Left ventricle myocardium superior (tissue), 1 donor: ENCODE measurements at regions not wholly inside any gene's neighbourhood (a gene's known extent, or its start where the extent isn't known, plus 50 kb on each side); places are given as distances from the start of the nearest gene placed in this dataset.

Experiments
- ATAC-seq: fragments of 200-7000 bp; cut with Tn5 transposase; one replicate; pipeline ENCODE4 v1.9.1; 2020; ENCODE audit warnings: mild to moderate bottlenecking, moderate library complexity
- DNase-seq: peaks from one replicate; pipeline ENCODE4 v3.0.0-alpha.2; 2020
- intact Hi-C: fragments of 100-400 bp; cut with micrococcal nuclease; formaldehyde crosslinking; loops from one replicate; pipeline ENCODE4 v1.11.0; 2022
- donor health status: DM: no; HTN: yes; CAD: no; lungs with severe emphysema.

DNA sequence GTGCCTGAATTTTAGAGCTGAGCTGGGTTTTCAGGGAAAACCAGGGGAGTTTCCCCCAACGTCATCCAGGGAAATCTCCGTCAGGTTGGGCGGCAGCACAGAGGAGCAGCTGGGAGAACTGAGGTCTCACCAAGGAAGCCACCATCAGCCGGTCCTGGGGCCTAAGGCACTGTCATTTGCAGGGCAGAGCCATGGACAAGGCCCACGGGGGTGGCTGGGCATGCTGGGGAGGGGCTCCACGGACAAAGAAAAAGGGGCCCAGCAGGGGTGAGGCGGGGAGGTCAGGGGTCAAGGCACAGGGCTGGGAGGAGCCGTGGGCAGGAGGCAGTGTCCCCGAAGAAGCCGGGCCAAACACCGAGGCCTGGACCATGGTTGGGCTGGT is 109.8 kb downstream of the HMX1 start:
- ATAC-seq (no peak), DNase-seq (peak; percentile 8)
- intact Hi-C loops: no loop called here

GRCh38 chr4:8761167-8761823 is 110.3 kb downstream of the HMX1 start:
- intact Hi-C loops: no loop called here
- DNase-seq (peak; percentile 16), ATAC-seq (no peak)

DNA sequence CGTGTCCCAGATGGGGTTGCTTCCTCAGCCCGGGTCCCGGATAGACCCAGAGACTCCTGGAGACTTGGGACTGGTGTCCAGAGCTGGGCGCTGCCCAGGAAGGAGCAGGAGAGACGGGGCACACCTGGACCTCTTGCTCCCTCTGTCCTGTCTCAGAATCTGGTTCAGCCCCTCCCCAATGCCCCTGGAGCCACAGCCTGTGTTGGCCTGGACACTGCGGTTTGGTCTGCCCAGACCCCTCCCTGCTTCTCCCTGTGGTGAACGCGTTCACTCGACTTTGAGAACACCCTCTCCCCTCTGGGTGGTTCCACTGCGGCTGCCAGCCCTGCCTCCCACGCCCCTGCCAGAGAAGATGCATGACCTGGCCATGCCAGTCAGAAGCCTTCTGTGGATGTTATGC is 111.1 kb downstream of the HMX1 start:
- intact Hi-C loops: no loop called here
- ATAC-seq (no peak), DNase-seq (peak; percentile 8)

DNA sequence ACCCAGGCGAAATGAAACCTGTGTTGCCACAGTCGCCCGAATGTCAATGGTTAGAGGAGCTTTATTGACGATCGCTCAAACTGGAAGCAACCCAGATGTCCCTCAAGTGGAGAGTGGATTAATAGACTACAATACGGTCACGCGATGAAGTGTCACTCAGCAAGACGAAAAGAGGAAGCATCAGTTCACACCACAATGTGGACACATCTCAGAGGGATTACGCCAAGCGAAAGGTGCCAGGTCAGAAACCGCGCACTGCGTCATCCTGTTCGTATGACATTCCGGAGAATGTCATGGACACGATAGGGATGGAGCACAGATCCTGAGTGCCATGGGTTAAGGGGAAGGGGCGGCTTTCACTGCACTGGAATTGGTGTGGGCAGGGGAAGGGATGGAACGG is 111.7 kb downstream of the HMX1 start:
- DNase-seq (peak; percentile 1), ATAC-seq (no peak)
- intact Hi-C loops: no loop called here

DNA sequence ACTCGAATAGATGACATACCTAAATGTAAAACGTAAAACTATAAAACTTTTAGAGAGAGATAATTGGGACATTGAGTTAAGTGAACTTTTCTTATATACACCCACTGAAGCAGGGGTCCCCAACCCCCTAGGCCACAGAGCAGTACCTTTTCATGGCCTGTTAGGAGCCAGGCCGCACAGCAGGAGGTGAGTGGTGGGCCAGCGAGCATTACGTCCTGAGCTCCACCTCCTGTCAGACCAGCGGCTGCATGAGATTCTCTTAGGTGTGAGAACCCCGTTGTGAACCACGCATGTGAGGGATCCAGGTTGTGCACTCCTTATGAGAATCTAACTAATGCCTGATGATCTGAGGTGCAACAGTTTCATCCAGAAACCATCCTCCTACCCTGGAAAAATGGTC is 114.8 kb downstream of the HMX1 start:
- intact Hi-C loops: no loop called here
- ATAC-seq (no peak), DNase-seq (no peak)

DNA sequence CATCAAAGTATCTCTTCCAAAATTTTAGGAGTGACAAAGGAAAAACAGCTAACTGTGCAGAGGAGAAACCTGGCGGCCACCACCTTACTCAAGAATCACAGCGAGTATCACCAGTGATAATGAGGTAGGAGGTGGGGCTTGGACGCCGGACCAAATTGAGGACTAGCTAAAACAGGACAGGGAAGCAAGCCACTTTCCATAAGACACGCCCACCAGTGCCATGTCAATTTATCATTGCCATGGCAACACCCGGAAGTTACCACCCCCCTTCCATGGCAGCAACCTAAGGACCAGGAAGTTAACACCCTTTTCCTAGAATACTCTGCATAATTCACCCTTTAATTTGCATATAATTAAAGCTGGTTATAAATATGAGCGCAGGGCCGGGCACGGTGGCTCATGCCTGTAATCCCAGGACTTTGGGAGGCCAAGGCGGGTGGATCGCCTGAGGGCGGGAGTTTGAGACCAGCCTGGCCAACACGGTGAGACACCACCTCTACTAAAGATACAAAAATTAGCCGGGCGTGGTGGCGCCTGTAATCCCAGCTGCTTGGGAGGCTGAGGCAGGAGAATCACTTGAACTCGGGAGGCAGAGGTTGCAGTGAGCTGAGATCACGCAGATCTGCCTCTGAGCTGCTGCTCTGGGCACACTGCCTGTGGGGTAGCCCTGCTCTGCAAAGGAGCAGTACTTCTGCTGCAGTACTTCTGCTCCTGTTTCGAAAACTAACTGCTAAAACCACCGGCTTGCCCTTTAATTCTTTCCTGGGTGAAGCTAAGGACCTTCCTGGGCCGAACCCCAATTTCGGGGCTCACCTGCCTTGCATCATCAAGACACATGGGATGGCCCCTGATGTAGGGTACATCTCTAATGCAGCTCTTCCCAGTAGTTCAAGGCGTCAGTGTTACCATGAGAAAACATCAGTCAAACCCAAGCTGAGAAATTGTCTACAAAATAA is 116.7 kb downstream of the HMX1 start:
- no peak for ATAC-seq
- intact Hi-C loops: no loop called here
- DNase-seq: no peak

GRCh38 chr4:8748236-8748575 is 123.4 kb downstream of the HMX1 start:
- intact Hi-C loops: no loop called here

DNA sequence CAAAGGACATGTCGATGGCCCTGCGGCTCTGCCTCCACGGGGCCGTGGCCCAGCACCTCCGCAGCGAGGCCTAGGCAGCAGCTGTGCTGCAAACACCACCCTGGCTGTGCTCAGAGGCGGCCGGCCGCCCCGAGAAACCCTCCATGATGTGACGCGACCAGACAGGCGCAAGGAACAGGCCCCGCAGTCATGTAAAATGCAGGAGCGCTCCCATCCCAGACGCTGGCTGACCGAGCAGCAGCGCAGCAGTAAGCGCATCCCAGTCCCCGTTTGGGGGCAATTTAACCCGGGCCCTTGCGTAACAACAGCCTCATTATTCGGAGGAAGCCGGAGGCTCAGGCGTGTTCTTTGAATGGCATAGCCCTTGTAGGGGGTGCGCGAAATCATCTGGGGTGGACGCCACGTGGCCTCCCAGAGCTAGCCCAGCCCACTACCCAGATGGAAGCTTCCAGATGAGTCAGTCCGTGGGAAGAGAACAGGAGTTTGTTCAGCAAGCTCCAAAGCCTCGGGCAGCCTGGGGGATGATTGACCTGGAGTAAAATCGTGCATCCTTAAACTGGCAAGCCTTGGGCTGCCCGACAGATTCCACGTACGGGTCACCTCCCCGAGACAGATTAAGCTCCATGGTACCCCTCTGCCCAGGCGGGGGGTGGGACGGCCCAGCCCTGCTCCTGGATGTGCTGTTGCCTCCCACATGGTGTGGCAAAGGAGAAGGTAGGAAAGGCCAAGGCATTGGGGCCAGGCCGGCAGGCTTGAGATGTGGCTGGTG is 124.0 kb downstream of the HMX1 start:
- peak; percentile 14 for DNase-seq
- no peak for ATAC-seq
- intact Hi-C loops: no loop called here

More at GRCh38 chr4:8748236-8748575, 123.4 kb downstream of the HMX1 start:
- ATAC-seq: no peak
- peak; percentile 11 for DNase-seq

GRCh38 chr4:8746523-8747466 is 124.8 kb downstream of the HMX1 start:
- intact Hi-C loops: no loop called here
- peak; percentile 5 for DNase-seq
- no peak for ATAC-seq

DNA sequence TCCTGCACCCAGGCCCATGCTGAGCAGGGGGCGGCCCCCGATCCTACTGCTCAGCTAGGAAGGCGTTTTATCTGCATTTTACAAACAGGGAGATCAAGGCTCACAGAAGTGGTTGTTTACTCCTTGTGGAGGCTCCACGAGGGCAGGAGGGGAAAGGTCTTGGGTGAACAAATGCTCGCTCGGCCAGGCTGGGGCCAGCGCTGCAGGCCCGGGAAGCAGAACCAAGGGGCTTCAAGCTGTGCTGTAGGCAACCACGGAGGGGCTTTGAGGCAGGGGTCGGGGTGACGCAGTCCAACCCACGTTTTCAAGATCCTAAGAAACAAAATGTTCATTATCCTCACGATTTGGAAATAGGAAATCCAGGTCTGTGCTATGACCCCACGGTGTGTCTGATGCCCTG is 125.8 kb downstream of the HMX1 start:
- intact Hi-C loops: no loop called here
- no peak for ATAC-seq
- DNase-seq: no peak

DNA sequence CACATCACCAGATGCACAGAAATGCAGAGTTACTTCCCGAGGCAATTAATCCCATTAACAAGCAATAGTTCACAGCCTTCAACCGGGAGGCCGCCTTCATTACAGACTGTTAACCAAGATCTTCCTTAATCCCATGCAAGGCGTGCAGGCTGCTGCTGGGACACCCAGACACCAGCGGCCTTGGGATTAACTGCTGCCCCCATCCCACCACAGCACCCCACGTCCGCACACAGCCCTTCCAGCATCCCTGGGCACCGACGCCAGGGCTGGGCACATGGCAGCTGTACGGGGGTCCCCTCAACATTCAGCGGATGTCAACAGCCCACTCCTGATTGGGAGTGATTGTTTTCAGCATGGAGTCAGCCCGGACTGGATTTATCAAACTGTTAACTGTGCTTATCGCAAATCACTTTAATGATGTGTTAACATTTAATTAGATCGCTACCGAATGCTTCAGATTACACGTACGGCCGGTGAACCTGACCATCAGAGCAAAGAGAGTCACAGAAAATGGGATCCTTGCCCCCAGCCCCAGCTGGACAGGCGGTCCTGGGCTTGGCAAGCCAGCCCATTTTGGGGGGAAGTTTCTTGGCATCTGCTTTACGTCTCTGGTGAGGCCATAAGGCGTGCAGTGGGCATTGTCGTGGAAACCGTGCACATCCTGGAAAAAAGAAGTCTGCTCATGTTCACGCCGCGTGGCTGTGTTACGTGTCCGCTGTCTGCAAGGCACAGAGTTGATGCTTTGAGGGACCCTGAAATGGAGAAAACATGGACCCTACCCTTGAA is 126.4 kb downstream of the HMX1 start:
- intact Hi-C loops: no loop called here
- ATAC-seq (no peak), DNase-seq (no peak)

DNA sequence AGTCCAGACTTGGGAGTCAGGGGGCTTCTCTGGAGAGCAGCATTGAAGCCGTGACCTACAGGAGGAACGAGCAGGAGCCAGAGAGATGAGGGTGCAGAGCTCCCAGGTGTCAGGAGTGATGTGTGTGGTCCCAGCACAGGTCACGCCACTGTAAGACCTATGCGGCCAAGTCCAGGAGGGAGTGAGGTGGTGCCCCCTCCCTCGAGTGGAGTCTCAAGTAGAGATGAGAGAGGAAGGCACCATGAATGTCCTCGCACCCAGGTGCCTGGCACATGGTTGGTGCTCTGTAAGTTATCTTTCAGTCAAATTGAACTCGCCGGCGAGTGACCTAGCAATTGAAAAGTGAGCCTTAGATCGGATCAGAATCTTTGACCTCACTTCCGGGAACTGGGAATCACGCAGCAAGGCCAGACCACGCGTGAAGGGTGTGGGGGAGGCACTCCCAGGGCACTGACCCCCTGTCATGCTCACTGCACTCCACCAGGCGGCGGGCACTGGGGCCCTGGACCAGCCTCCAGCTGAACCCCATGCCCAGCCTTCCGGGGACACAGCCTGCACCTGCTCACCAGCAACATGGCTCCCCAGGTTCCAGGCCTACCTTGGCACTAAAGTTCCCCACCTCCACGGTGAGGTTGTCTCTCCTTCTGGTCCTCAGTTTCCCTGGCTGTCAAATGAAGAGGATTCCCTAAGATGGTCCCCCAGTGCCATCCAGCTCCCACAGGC is 127.4 kb downstream of the HMX1 start:
- intact Hi-C loops: no loop called here
- ATAC-seq: no peak
- DNase-seq: no peak

GRCh38 chr4:8742546-8742945 is 129.1 kb downstream of the HMX1 start:
- no peak for ATAC-seq
- intact Hi-C loops: no loop called here
- no peak for DNase-seq

DNA sequence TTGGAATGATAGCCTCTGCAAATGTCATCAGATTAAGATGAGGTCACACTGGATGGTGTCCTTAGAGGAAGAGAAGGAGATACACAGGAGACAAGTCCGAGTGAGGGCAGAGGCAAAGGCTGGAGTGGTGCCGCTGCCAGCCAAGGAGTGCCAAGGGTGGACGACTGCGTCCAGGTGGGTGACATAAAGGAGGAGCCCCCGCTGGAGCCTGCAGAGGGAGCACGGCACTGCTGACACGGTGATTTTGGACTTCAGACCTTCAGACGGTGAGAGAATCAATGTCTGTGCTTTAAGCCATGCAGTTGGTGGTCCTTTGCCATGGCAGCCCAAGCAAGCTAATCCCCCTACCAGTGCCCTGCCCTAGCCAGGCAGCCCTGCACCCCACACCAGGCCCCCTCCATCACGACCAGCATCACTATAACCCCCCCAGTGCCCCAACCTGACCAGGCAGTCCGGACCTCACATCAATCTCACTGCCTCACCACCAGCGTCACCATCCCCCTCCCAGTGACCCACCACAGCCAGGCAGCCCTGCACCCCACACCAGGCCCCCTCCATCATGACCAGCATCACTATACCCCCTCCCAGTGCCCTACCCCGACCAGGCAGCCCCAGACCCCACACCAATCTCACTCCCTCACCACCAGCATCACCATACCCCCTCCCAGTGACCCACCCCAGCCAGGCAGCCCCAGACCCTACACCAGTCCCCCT is 130.0 kb downstream of the HMX1 start:
- intact Hi-C loops: no loop called here
- DNase-seq (no peak), ATAC-seq (no peak)

- DNase-seq (no peak), ATAC-seq (no peak)
- intact Hi-C loops: no loop called here
These were observed 130.8 kb downstream of the HMX1 start for GRCh38 chr4:8740666-8741395.
